HFFc6 (cell line): ENCODE measurements at regions not wholly inside any gene's neighbourhood (a gene's known extent, or its start where the extent isn't known, plus 50 kb on each side); places are given as distances from the start of the nearest gene placed in this dataset.

ENCODE experiments used
- DNase-seq: peaks from one replicate; pipeline ENCODE4 v3.0.0-alpha.2; 2018
- H3K27ac Mint-ChIP-seq: 2 replicates; pipeline ENCODE4 v1.8.0; 2020; ENCODE audit warnings: mild to moderate bottlenecking, mixed read lengths
- H3K27me3 Mint-ChIP-seq: 2 replicates; pipeline ENCODE4 v1.8.0; 2021; ENCODE audit warnings: mild to moderate bottlenecking, moderate library complexity, mixed read lengths; ENCODE audit not compliant: insufficient read depth
- H3K36me3 Mint-ChIP-seq: 2 replicates; pipeline ENCODE4 v1.8.0; 2021; ENCODE audit warnings: low read depth, mixed read lengths
- H3K4me1 Mint-ChIP-seq: 2 replicates; pipeline ENCODE4 v1.8.0; 2020; ENCODE audit warnings: low read depth, mixed read lengths
- H3K4me3 Mint-ChIP-seq: 2 replicates; pipeline ENCODE4 v1.8.0; 2020; ENCODE audit warnings: mild to moderate bottlenecking, moderate library complexity, mixed read lengths
- H3K9me3 Mint-ChIP-seq: 2 replicates; pipeline ENCODE4 v1.8.0; 2020; ENCODE audit warnings: mild to moderate bottlenecking, mixed read lengths
- TF ChIP-seq, protein P1 (sequence below): fragments of 200-600 bp; sonication (generic); IDR thresholded peaks from 2 replicates; pipeline ENCODE4 v1.5.0; 2021; ENCODE audit warnings: antibody characterized with exemption, mild to moderate bottlenecking

DNA sequence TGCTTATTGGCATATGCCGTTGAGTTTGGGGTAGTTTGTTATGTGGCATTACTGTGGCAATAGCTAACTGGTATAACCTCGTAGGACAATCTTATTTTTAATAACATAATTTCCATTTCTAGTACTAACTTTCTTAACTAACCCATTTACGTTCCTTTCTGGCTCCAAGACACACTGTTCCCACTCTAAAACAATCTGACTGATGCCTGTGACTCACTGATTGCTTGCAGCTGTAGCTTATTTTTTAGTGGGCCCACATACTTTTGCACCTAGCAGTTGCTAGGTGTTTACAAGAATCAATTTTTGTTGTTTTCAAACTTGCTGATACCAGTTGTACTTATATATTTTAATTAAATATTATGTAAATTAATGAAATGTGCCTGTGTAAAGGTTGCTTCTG, 52.2 kb downstream of the FAT3 start:
- H3K27ac Mint-ChIP-seq, result peak overlapping the region; percentile 31
- no peak overlapping the region for H3K4me3 Mint-ChIP-seq
- TF ChIP-seq, protein P1, sequence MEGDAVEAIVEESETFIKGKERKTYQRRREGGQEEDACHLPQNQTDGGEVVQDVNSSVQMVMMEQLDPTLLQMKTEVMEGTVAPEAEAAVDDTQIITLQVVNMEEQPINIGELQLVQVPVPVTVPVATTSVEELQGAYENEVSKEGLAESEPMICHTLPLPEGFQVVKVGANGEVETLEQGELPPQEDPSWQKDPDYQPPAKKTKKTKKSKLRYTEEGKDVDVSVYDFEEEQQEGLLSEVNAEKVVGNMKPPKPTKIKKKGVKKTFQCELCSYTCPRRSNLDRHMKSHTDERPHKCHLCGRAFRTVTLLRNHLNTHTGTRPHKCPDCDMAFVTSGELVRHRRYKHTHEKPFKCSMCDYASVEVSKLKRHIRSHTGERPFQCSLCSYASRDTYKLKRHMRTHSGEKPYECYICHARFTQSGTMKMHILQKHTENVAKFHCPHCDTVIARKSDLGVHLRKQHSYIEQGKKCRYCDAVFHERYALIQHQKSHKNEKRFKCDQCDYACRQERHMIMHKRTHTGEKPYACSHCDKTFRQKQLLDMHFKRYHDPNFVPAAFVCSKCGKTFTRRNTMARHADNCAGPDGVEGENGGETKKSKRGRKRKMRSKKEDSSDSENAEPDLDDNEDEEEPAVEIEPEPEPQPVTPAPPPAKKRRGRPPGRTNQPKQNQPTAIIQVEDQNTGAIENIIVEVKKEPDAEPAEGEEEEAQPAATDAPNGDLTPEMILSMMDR, result no peak
- peaks cover 31% of the 10 kb centered on the region for H3K4me1 Mint-ChIP-seq
- no peaks in the 10 kb centered on the region; the same call in 1 of the 2 replicates for H3K27me3 Mint-ChIP-seq
- DNase-seq, result peak; percentile 32
- no peaks in the 10 kb centered on the region; the same call in 1 of the 2 replicates for H3K36me3 Mint-ChIP-seq
- no peaks in the 10 kb centered on the region for H3K9me3 Mint-ChIP-seq

DNA sequence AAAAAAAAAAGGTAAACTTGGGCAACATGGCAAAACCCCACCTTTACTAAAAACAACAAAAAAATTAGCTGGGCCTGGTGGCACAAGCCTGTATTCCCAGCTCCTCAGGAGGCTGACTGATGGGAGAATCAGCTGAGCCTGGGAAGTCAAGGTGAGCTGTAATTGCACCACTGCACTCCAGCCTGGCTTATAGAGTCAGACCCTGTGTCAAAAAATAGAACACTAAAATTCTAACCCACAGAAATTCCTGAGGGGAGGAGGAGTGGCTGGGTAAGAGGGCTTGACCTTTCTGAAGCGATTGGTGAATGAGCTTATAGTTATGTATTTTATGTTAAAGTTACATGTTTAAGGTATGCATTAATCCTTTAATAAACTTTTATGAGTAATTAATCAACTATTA, 53.3 kb downstream of the FAT3 start:
- no peak overlapping the region for H3K4me3 Mint-ChIP-seq
- DNase-seq, result no peak
- no peaks in the 10 kb centered on the region; the same call in 1 of the 2 replicates for H3K27me3 Mint-ChIP-seq
- TF ChIP-seq, protein P1, result no peak
- H3K9me3 Mint-ChIP-seq, result no peaks in the 10 kb centered on the region
- no peak overlapping the region for H3K27ac Mint-ChIP-seq
- H3K4me1 Mint-ChIP-seq, result peaks cover 31% of the 10 kb centered on the region
- no peaks in the 10 kb centered on the region; the same call in 1 of the 2 replicates for H3K36me3 Mint-ChIP-seq

DNA sequence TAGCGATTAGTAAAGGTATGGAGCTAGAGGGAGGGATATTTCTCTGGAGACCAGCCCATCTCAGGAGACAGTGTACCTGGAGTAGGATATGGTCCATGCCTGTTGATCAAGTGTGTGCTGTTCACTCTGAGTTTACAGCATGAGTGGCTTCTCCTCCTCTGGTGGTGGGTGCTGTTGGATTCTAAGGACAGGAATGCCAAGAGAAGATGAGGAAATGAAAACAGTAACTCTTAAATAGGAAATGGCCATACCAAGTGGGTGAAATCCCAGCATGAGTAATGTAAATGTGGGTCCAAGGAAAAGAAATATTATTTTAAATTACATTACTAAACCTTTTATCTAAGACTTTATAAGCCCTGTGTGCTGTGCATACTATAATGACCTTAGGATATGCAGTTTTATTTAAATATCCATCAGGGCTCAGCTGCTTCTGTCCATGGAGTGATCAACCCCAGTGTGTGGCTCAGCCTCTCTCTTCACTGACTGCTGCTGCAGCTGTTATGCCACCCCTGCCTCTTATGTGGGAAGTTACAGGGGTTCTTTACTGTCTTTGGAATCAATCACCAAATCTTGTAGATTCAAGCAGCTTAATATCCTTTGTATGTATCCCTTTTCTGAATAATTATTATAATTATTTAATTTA, 54.3 kb downstream of the FAT3 start:
- Mint-ChIP-seq H3K4me1 (peaks cover 31% of the 10 kb centered on the region), H3K9me3 (no peaks in the 10 kb centered on the region), H3K27ac (peak overlapping the region; percentile 16; the same call in 1 of the 2 replicates), H3K4me3 (no peak overlapping the region), H3K36me3 (no peaks in the 10 kb centered on the region; the same call in 1 of the 2 replicates), H3K27me3 (no peaks in the 10 kb centered on the region; the same call in 1 of the 2 replicates)
- TF ChIP-seq, protein P1, result no peak
- no peak for DNase-seq

DNA sequence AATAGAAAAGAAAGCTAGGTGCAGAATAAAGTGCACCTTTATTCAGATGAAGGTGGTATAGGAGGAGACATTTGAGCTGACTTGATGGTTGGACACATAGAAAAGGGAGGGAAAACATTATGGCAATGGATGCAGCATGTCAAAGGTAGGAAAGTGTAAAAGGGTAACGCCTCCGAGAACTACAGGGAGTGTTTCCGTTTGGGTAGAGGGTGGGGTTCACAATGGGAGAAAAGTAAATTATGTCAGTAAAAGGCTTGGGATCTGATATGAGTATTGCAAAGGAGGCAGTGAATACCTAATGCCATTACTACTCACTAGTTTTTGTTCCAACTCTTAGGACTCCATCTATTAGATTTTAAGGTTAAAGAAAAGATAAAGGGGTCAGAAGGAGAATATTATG, 59.5 kb downstream of the FAT3 start:
- Mint-ChIP-seq H3K27me3 (no peaks in the 10 kb centered on the region), H3K4me3 (no peak overlapping the region), H3K27ac (no peak overlapping the region), H3K36me3 (no peaks in the 10 kb centered on the region), H3K9me3 (no peaks in the 10 kb centered on the region), H3K4me1 (peaks cover 4% of the 10 kb centered on the region; the same call in 1 of the 2 replicates)
- no peak for DNase-seq
- TF ChIP-seq, protein P1, result no peak

DNA sequence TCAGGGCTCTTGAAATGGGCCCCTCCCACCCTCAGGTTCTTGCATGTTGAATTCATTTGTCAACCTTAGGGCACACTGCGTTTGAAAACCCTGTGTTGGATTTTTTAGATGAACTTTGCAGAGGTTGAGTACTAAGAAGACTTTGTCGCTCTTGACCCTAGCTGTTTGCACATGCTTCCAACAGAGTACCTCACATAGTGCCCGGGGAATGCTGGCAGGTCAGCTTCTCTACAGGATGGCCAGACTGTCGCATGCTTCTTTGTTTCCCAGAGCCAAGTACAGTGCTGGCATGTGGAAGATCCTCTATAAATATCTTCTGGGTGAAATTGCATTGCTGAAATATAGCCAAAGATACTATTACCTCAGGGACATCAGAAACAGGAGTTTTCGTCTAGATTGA, 59.9 kb downstream of the FAT3 start:
- DNase-seq, result no peak
- no peak overlapping the region for H3K27ac Mint-ChIP-seq
- H3K9me3 Mint-ChIP-seq, result no peaks in the 10 kb centered on the region
- TF ChIP-seq, protein P1, result no peak
- H3K36me3 Mint-ChIP-seq, result no peaks in the 10 kb centered on the region
- no peaks in the 10 kb centered on the region for H3K27me3 Mint-ChIP-seq
- H3K4me3 Mint-ChIP-seq, result no peak overlapping the region
- peaks cover 4% of the 10 kb centered on the region; the same call in 1 of the 2 replicates for H3K4me1 Mint-ChIP-seq
